Peyer's patch (tissue), 4 donors: ENCODE measurements at regions not wholly inside any gene's neighbourhood (a gene's known extent, or its start where the extent isn't known, plus 50 kb on each side); places are given as distances from the start of the nearest gene placed in this dataset.
"Not testable (repeated sequence)": the region's sequence is repeated elsewhere in the genome, so short reads cannot be mapped to it uniquely, and the experiment has no call there.

ENCODE experiments used
- CTCF ChIP-seq, 6 experiments: fragments of 450-650 bp in 4 of 6; fragments of 200-600 bp in 2 of 6; sonication (generic) in 1 of 6; IDR thresholded peaks; one replicate each; pipeline ENCODE4 v1.5.1; 2017 to 2019; ENCODE audit warnings: antibody characterized with exemption in 6 of 6, mild to moderate bottlenecking in 3 of 6, moderate library complexity in 1 of 6
- POLR2A ChIP-seq, 2 donors: fragments of 450-650 bp; IDR thresholded peaks; one replicate each; pipeline ENCODE4 v1.5.1; 2017; ENCODE audit warnings: antibody characterized with exemption in 2 of 2, mild to moderate bottlenecking in 2 of 2, moderate library complexity in 2 of 2

- TF ChIP-seq CTCF, POLR2A (IDR thresholded peaks at IDR 0.05): not testable (repeated sequence)
These were observed 56.4 kb upstream of the EHBP1 start for GRCh38 chr2:62649087-62649486.
